ENCODE measurements at regions not wholly inside any gene's neighbourhood (a gene's known extent, or its start where the extent isn't known, plus 50 kb on each side); places are given as distances from the start of the nearest gene placed in this dataset.

GRCh38 chr4:138673053-138673452 is 342.5 kb upstream of the NOCT start:
- intact Hi-C loops (cut with DNase I), result no loop called here
- TF ChIP-seq, protein P1, sequence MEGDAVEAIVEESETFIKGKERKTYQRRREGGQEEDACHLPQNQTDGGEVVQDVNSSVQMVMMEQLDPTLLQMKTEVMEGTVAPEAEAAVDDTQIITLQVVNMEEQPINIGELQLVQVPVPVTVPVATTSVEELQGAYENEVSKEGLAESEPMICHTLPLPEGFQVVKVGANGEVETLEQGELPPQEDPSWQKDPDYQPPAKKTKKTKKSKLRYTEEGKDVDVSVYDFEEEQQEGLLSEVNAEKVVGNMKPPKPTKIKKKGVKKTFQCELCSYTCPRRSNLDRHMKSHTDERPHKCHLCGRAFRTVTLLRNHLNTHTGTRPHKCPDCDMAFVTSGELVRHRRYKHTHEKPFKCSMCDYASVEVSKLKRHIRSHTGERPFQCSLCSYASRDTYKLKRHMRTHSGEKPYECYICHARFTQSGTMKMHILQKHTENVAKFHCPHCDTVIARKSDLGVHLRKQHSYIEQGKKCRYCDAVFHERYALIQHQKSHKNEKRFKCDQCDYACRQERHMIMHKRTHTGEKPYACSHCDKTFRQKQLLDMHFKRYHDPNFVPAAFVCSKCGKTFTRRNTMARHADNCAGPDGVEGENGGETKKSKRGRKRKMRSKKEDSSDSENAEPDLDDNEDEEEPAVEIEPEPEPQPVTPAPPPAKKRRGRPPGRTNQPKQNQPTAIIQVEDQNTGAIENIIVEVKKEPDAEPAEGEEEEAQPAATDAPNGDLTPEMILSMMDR (IDR thresholded peaks at IDR 0.05), result no peak
- TF ChIP-seq POLR2A (IDR thresholded peaks at IDR 0.05), result no peak
- no peaks in the 10 kb centered on the region for H3K27me3 ChIP-seq
- H3K4me1 ChIP-seq, result no peaks in the 10 kb centered on the region
- 43 to 59% methylated on average over 10 of the region's 10 CpGs for WGBS, 2 donors
- ATAC-seq (no peak), DNase-seq (no peak)
- no peaks in the 10 kb centered on the region for H3K36me3 ChIP-seq (replicated peaks in 1 of 2; ENCODE audit: insufficient read depth in 1 of 2, low read depth in 2 of 2)
- H3K9me3 ChIP-seq, result no peaks in the 10 kb centered on the region
- H3K27ac ChIP-seq, result no peak overlapping the region
- H3K4me3 ChIP-seq, result no peak overlapping the region

- no peak overlapping the region for H3K4me3 ChIP-seq
- DNase-seq (no peak), ATAC-seq (no peak)
- intact Hi-C loops (cut with DNase I), result no loop called here
- H3K9me3 ChIP-seq, result no peaks in the 10 kb centered on the region
- no peaks in the 10 kb centered on the region for H3K27me3 ChIP-seq
- H3K4me1 ChIP-seq, result no peaks in the 10 kb centered on the region
- TF ChIP-seq POLR2A (IDR thresholded peaks at IDR 0.05), result no peak
- TF ChIP-seq, protein P1 (IDR thresholded peaks at IDR 0.05), result no peak
- H3K27ac ChIP-seq, result no peak overlapping the region
- no peaks in the 10 kb centered on the region for H3K36me3 ChIP-seq (replicated peaks in 1 of 2; ENCODE audit: insufficient read depth in 1 of 2, low read depth in 2 of 2)
- 73 to 77% methylated on average over 9 of the region's 9 CpGs for whole genome bisulfite sequencing, 2 donors
These were observed 343.1 kb upstream of the NOCT start for GRCh38 chr4:138672393-138672976.

DNA sequence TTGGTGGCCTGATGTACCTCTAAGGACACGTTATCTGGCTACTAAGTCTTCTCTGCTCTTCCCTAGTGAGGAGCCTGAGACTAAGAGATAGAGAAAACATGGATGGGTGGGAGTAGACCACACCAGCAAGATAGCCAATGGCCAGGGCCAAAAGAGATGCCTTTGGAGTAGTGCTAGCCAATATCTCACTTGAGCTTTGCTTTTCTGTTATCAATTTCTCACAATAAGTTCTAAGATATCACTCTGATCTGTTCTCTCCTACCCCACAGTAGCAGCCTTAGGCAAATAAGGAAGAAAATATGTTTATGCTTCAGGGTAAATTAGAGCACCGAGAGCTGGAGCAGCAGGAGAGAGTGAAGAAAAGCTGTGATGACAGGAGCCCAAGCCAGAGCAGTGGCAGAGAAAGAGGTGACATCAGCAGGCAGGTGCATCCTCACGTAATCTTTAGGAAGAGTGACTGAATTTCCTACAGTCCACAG is 343.9 kb upstream of the NOCT start:
- no peaks in the 10 kb centered on the region for H3K27me3 ChIP-seq
- no peaks in the 10 kb centered on the region for H3K4me1 ChIP-seq
- no peaks in the 10 kb centered on the region for H3K9me3 ChIP-seq
- ATAC-seq, result no peak
- no peak overlapping the region for H3K4me3 ChIP-seq
- no peak overlapping the region for H3K27ac ChIP-seq
- no peak for DNase-seq
- intact Hi-C loops (cut with DNase I), result no loop called here
- no peaks in the 10 kb centered on the region for H3K36me3 ChIP-seq (replicated peaks in 1 of 2; ENCODE audit: insufficient read depth in 1 of 2, low read depth in 2 of 2)
- no peak for TF ChIP-seq POLR2A (IDR thresholded peaks at IDR 0.05)
- TF ChIP-seq, protein P1 (IDR thresholded peaks at IDR 0.05), result no peak
- WGBS, 2 donors, result 81 to 88% methylated on average over 3 of the region's 3 CpGs

DNA sequence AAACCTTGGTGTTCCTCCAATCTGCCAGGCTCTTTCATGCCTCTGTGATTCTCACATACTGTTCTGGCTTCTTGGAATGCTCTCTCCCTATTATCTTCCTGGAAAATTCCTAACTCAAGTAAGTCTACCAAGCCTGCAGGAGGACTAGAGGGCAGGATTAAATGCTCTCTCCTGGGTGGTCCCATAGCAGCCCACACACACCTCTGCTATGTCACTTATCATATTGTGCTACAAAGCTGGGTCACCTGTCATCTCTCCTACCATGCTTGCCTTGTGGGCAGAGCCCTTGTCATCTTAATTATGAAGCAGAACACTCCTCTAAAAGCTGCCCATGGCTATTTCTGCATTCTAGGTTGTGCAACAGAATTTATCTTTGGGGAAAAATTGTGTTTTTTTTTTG is 344.5 kb upstream of the NOCT start:
- Histone ChIP-seq H3K27me3 (no peaks in the 10 kb centered on the region), H3K4me3 (no peak overlapping the region), H3K4me1 (no peaks in the 10 kb centered on the region), H3K36me3 (replicated peaks in 1 of 2; ENCODE audit: insufficient read depth in 1 of 2, low read depth in 2 of 2) (no peaks in the 10 kb centered on the region), H3K27ac (no peak overlapping the region), H3K9me3 (no peaks in the 10 kb centered on the region)
- TF ChIP-seq, protein P1 (IDR thresholded peaks at IDR 0.05), result no peak
- no peak for TF ChIP-seq POLR2A (IDR thresholded peaks at IDR 0.05)
- ATAC-seq (no peak), DNase-seq (no peak)
- intact Hi-C loops (cut with DNase I), result no loop called here

GRCh38 chr4:138670681-138671080 is 344.9 kb upstream of the NOCT start:
- Histone ChIP-seq H3K27ac (no peak overlapping the region), H3K4me1 (no peaks in the 10 kb centered on the region), H3K27me3 (no peaks in the 10 kb centered on the region), H3K36me3 (replicated peaks in 1 of 2; ENCODE audit: insufficient read depth in 1 of 2, low read depth in 2 of 2) (no peaks in the 10 kb centered on the region), H3K4me3 (no peak overlapping the region), H3K9me3 (no peaks in the 10 kb centered on the region)
- intact Hi-C loops (cut with DNase I), result no loop called here
- ATAC-seq, result no peak
- no peak for DNase-seq
- no peak for TF ChIP-seq POLR2A (IDR thresholded peaks at IDR 0.05)
- TF ChIP-seq, protein P1 (IDR thresholded peaks at IDR 0.05), result no peak
- 68 to 76% methylated on average over 5 of the region's 5 CpGs for WGBS, 2 donors
